ENCODE measurements at regions not wholly inside any gene's neighbourhood (a gene's known extent, or its start where the extent isn't known, plus 50 kb on each side); places are given as distances from the start of the nearest gene placed in this dataset.

DNA sequence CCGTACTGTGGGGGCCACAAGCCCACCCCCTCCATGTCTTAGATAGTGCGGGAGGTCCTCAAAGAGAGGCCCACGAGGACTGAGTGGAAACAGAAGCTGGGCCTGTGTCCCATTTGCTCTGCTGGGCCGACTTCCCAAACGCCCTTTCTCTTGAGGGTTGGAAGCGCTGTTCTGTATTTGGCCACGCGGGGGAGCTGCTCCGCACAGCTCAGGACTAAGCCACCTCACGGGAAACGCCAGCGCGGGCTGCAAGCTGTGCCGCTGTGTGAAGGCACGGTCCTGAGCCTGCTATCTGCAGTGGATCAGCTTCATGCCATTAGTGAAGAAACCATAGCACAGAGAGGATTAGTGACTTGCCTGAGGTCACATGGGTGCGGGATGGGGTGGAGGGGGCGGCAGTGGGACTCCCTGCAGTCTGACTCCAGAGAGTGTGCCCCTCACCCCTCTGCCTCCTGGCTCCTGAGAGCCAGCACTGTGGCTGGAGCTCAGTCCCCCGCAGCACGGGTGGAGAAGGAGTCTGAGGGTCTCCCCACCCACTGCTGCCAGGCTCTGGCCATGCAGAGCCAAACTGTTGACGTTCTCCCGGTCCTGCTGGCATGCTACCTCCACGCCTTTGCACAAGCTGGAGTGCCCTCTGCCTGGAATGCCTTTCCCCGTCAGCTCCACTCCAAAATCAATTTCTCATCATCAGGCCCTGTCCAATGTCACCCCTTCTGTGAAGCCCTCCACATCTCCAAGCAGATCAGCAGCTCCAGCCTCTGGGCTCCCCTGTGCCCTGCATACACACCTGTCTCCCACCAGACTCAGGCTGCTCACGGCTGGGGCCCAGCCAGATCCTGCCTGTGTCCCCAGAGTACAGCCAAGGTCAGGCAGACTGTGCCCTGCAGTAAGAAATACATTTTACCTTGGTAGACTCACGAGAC is 51.5 kb upstream of the LRRC32 start:
- Histone ChIP-seq H3K9ac (ENCODE audit: low read length in 5 of 5) (peak overlapping the region in 1 of 5 donors; percentile 36), H3K27me3 (ENCODE audit: control insufficient read depth in 5 of 5, insufficient read depth in 4 of 5, low read length in 5 of 5) (peaks cover 0 to 3% (median 0%) of the 10 kb centered on the region in 5 donors), H3K4me1 (ENCODE audit: control insufficient read depth in 5 of 5, insufficient read depth in 5 of 5, low read length in 5 of 5) (peaks cover 0 to 13% (median 12%) of the 10 kb centered on the region in 5 donors), H3K27ac (ENCODE audit: low read depth, low read length) (no peak overlapping the region), H3K4me3 (ENCODE audit: low read depth in 1 of 5, low read length in 5 of 5) (peak overlapping the region in 2 of 5 donors; percentile 17 to 40), H3K36me3 (ENCODE audit: control insufficient read depth in 5 of 5, insufficient read depth in 5 of 5, low read length in 5 of 5) (no peaks in the 10 kb centered on the region), H3K9me3 (ENCODE audit: control insufficient read depth in 5 of 5, low read length in 5 of 5) (no peaks in the 10 kb centered on the region)

- H3K4me3 ChIP-seq (ENCODE audit: low read depth in 1 of 5, low read length in 5 of 5): no peak overlapping the region
- H3K9ac ChIP-seq (ENCODE audit: low read length in 5 of 5): no peak overlapping the region
- H3K9me3 ChIP-seq (ENCODE audit: control insufficient read depth in 5 of 5, low read length in 5 of 5): no peaks in the 10 kb centered on the region
- H3K27ac ChIP-seq (ENCODE audit: low read depth, low read length): no peak overlapping the region
- peaks cover 0 to 3% (median 0%) of the 10 kb centered on the region in 5 donors for H3K27me3 ChIP-seq (ENCODE audit: control insufficient read depth in 5 of 5, insufficient read depth in 4 of 5, low read length in 5 of 5)
- H3K36me3 ChIP-seq (ENCODE audit: control insufficient read depth in 5 of 5, insufficient read depth in 5 of 5, low read length in 5 of 5): no peaks in the 10 kb centered on the region
- peaks cover 0 to 13% (median 12%) of the 10 kb centered on the region in 5 donors for H3K4me1 ChIP-seq (ENCODE audit: control insufficient read depth in 5 of 5, insufficient read depth in 5 of 5, low read length in 5 of 5)
These were observed 52.6 kb upstream of the LRRC32 start for GRCh38 chr11:76723142-76723541.

DNA sequence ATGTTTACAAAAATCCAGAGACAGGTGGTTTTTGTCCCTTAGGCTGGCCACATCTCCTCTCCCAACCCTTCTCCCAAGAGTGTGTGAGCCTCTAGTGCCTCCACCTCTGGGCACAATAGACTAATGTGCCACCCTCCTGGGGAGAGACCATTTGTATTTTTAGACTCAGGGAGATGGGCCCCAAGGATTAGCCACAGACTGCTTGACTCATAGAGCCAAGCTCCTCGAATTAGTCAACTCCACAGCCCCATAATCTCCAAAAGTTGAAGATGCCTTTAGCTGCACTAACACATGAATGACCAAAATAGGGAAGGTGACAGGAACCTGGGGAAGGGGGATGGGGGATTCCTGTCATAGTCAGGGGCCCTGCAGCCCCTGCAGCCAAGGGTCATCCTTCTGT is 53.0 kb upstream of the LRRC32 start:
- no peak overlapping the region for H3K4me3 ChIP-seq (ENCODE audit: low read depth in 1 of 5, low read length in 5 of 5)
- no peaks in the 10 kb centered on the region for H3K9me3 ChIP-seq (ENCODE audit: control insufficient read depth in 5 of 5, low read length in 5 of 5)
- H3K36me3 ChIP-seq (ENCODE audit: control insufficient read depth in 5 of 5, insufficient read depth in 5 of 5, low read length in 5 of 5): no peaks in the 10 kb centered on the region
- peaks cover 0 to 13% (median 12%) of the 10 kb centered on the region in 5 donors for H3K4me1 ChIP-seq (ENCODE audit: control insufficient read depth in 5 of 5, insufficient read depth in 5 of 5, low read length in 5 of 5)
- H3K27me3 ChIP-seq (ENCODE audit: control insufficient read depth in 5 of 5, insufficient read depth in 4 of 5, low read length in 5 of 5): peaks cover 0 to 3% (median 0%) of the 10 kb centered on the region in 5 donors
- no peak overlapping the region for H3K27ac ChIP-seq (ENCODE audit: low read depth, low read length)
- H3K9ac ChIP-seq (ENCODE audit: low read length in 5 of 5): no peak overlapping the region

GRCh38 chr11:76724171-76724768 is 53.7 kb upstream of the LRRC32 start:
- no peaks in the 10 kb centered on the region for H3K9me3 ChIP-seq (ENCODE audit: control insufficient read depth in 5 of 5, low read length in 5 of 5)
- no peak overlapping the region for H3K9ac ChIP-seq (ENCODE audit: low read length in 5 of 5)
- no peak overlapping the region for H3K4me3 ChIP-seq (ENCODE audit: low read depth in 1 of 5, low read length in 5 of 5)
- H3K27me3 ChIP-seq (ENCODE audit: control insufficient read depth in 5 of 5, insufficient read depth in 4 of 5, low read length in 5 of 5): peaks cover 0 to 3% (median 0%) of the 10 kb centered on the region in 5 donors
- peaks cover 0 to 13% (median 12%) of the 10 kb centered on the region in 5 donors for H3K4me1 ChIP-seq (ENCODE audit: control insufficient read depth in 5 of 5, insufficient read depth in 5 of 5, low read length in 5 of 5)
- H3K36me3 ChIP-seq (ENCODE audit: control insufficient read depth in 5 of 5, insufficient read depth in 5 of 5, low read length in 5 of 5): no peaks in the 10 kb centered on the region
- no peak overlapping the region for H3K27ac ChIP-seq (ENCODE audit: low read depth, low read length)

- Histone ChIP-seq H3K9ac (ENCODE audit: low read length in 5 of 5) (no peak overlapping the region), H3K4me1 (ENCODE audit: control insufficient read depth in 5 of 5, insufficient read depth in 5 of 5, low read length in 5 of 5) (no peaks in the 10 kb centered on the region), H3K4me3 (ENCODE audit: low read depth in 1 of 5, low read length in 5 of 5) (no peak overlapping the region), H3K27me3 (ENCODE audit: control insufficient read depth in 5 of 5, insufficient read depth in 4 of 5, low read length in 5 of 5) (peaks cover 0 to 3% (median 0%) of the 10 kb centered on the region in 5 donors), H3K36me3 (ENCODE audit: control insufficient read depth in 5 of 5, insufficient read depth in 5 of 5, low read length in 5 of 5) (no peaks in the 10 kb centered on the region), H3K27ac (ENCODE audit: low read depth, low read length) (no peak overlapping the region), H3K9me3 (ENCODE audit: control insufficient read depth in 5 of 5, low read length in 5 of 5) (no peaks in the 10 kb centered on the region)
These were observed 54.9 kb upstream of the TSKU start for GRCh38 chr11:76728227-76728626.

GRCh38 chr11:76728778-76729177 is 54.4 kb upstream of the TSKU start:
- no peaks in the 10 kb centered on the region for H3K9me3 ChIP-seq (ENCODE audit: control insufficient read depth in 5 of 5, low read length in 5 of 5)
- peaks cover 0 to 3% (median 0%) of the 10 kb centered on the region in 5 donors for H3K27me3 ChIP-seq (ENCODE audit: control insufficient read depth in 5 of 5, insufficient read depth in 4 of 5, low read length in 5 of 5)
- no peak overlapping the region for H3K9ac ChIP-seq (ENCODE audit: low read length in 5 of 5)
- no peaks in the 10 kb centered on the region for H3K36me3 ChIP-seq (ENCODE audit: control insufficient read depth in 5 of 5, insufficient read depth in 5 of 5, low read length in 5 of 5)
- no peaks in the 10 kb centered on the region for H3K4me1 ChIP-seq (ENCODE audit: control insufficient read depth in 5 of 5, insufficient read depth in 5 of 5, low read length in 5 of 5)
- H3K4me3 ChIP-seq (ENCODE audit: low read depth in 1 of 5, low read length in 5 of 5): no peak overlapping the region
- H3K27ac ChIP-seq (ENCODE audit: low read depth, low read length): no peak overlapping the region

DNA sequence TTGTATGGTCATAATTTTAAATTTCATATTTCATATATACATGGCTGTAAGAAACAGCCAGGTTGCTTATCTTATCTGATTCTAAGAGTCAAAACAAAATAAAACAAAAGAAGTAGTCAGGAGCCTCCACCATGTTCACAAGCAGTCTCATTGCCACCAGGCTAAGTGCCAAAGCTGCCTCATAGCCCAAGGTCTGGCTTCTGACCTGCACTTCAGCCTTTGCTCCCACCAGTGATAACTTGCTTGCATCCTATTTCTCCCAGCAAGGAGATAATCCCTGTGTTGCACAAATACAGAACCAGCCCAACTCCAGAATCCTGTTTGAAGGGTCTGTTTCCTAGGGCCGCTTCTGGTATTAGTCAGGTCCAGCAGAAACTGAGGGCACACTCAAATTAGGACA is 53.9 kb upstream of the TSKU start:
- Histone ChIP-seq H3K27ac (ENCODE audit: low read depth, low read length) (no peak overlapping the region), H3K27me3 (ENCODE audit: control insufficient read depth in 5 of 5, insufficient read depth in 4 of 5, low read length in 5 of 5) (peaks cover 0 to 3% (median 0%) of the 10 kb centered on the region in 5 donors), H3K9me3 (ENCODE audit: control insufficient read depth in 5 of 5, low read length in 5 of 5) (no peaks in the 10 kb centered on the region), H3K36me3 (ENCODE audit: control insufficient read depth in 5 of 5, insufficient read depth in 5 of 5, low read length in 5 of 5) (no peaks in the 10 kb centered on the region), H3K9ac (ENCODE audit: low read length in 5 of 5) (no peak overlapping the region), H3K4me1 (ENCODE audit: control insufficient read depth in 5 of 5, insufficient read depth in 5 of 5, low read length in 5 of 5) (no peaks in the 10 kb centered on the region), H3K4me3 (ENCODE audit: low read depth in 1 of 5, low read length in 5 of 5) (no peak overlapping the region)

GRCh38 chr11:76730887-76731565 is 52.1 kb upstream of the TSKU start:
- Histone ChIP-seq H3K4me1 (ENCODE audit: control insufficient read depth in 5 of 5, insufficient read depth in 5 of 5, low read length in 5 of 5) (peaks cover 0 to 8% (median 4%) of the 10 kb centered on the region in 5 donors), H3K9me3 (ENCODE audit: control insufficient read depth in 5 of 5, low read length in 5 of 5) (no peaks in the 10 kb centered on the region), H3K36me3 (ENCODE audit: control insufficient read depth in 5 of 5, insufficient read depth in 5 of 5, low read length in 5 of 5) (no peaks in the 10 kb centered on the region), H3K27ac (ENCODE audit: low read depth, low read length) (no peak overlapping the region), H3K9ac (ENCODE audit: low read length in 5 of 5) (no peak overlapping the region), H3K4me3 (ENCODE audit: low read depth in 1 of 5, low read length in 5 of 5) (no peak overlapping the region), H3K27me3 (ENCODE audit: control insufficient read depth in 5 of 5, insufficient read depth in 4 of 5, low read length in 5 of 5) (no peaks in the 10 kb centered on the region)

- H3K36me3 ChIP-seq (ENCODE audit: control insufficient read depth in 5 of 5, insufficient read depth in 5 of 5, low read length in 5 of 5): no peaks in the 10 kb centered on the region
- H3K4me3 ChIP-seq (ENCODE audit: low read depth in 1 of 5, low read length in 5 of 5): no peak overlapping the region
- H3K9me3 ChIP-seq (ENCODE audit: control insufficient read depth in 5 of 5, low read length in 5 of 5): no peaks in the 10 kb centered on the region
- H3K4me1 ChIP-seq (ENCODE audit: control insufficient read depth in 5 of 5, insufficient read depth in 5 of 5, low read length in 5 of 5): peaks cover 3 to 18% (median 7%) of the 10 kb centered on the region in 5 donors
- H3K9ac ChIP-seq (ENCODE audit: low read length in 5 of 5): no peak overlapping the region
- H3K27ac ChIP-seq (ENCODE audit: low read depth, low read length): no peak overlapping the region
- no peaks in the 10 kb centered on the region for H3K27me3 ChIP-seq (ENCODE audit: control insufficient read depth in 5 of 5, insufficient read depth in 4 of 5, low read length in 5 of 5)
These were observed 50.5 kb upstream of the TSKU start for GRCh38 chr11:76732643-76733042.
